ENCODE measurements at regions not wholly inside any gene's neighbourhood (a gene's known extent, or its start where the extent isn't known, plus 50 kb on each side); places are given as distances from the start of the nearest gene placed in this dataset.
A peak's percentile ranks its signal among the peaks of the same experiment; 100 is the strongest.

DNA sequence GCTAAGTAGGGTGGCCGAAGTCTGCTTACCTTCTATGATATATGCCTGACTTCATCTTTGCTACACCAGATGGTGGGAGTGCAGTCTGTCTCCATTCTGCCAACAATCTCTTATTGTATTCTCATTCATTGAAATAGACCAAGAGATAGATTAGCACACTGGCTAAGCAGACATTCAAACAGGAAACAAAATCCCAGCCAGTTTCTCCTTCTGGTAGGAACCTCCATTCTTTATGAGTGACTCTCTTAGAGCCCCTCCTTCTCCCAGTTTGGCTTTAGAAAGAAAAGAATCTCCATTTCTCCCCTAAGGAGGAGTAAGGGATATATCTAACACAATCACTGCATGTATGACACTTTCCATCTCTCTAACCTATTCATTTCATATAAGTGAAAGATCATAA is 118.9 kb upstream of the COL5A2 start:
- no TSS peak for BruUV-seq (replicated peaks)
- in situ Hi-C loops (cut with HindIII; ENCODE audit: low pct_unique_long_range_greater_than_20kb, low sequenced_read_pairs) (no loop called here), intact Hi-C loops (cut with micrococcal nuclease; ENCODE audit: unreplicated experiment) (no loop called here)
- no peaks in the 10 kb centered on the region for H3K4me1 ChIP-seq (ENCODE audit: control insufficient read depth, insufficient read depth, low read length)
- CTCF ChIA-PET: no interaction called here
- H3K36me3 ChIP-seq (ENCODE audit: control insufficient read depth, insufficient read depth, low read length): no peaks in the 10 kb centered on the region
- H3K27ac ChIP-seq (ENCODE audit: low read length): no peak overlapping the region
- TF ChIP-seq POLR2AphosphoS5 (IDR thresholded peaks at IDR 0.05; ENCODE audit: low read depth, low read length): no peak
- no peak for DNase-seq (ENCODE audit: low read depth, low spot score)
- no peaks in the 10 kb centered on the region for H3K9me3 ChIP-seq (ENCODE audit: control insufficient read depth, insufficient read depth, low read depth, low read length)
- POLR2A ChIA-PET: no interaction called here
- H3K4me3 ChIP-seq (ENCODE audit: low read depth in 2 of 2, low read length in 2 of 2): no peak overlapping the region
- ATAC-seq: no peak
- H3K27me3 ChIP-seq (ENCODE audit: control insufficient read depth, insufficient read depth, low read length): no peaks in the 10 kb centered on the region

DNA sequence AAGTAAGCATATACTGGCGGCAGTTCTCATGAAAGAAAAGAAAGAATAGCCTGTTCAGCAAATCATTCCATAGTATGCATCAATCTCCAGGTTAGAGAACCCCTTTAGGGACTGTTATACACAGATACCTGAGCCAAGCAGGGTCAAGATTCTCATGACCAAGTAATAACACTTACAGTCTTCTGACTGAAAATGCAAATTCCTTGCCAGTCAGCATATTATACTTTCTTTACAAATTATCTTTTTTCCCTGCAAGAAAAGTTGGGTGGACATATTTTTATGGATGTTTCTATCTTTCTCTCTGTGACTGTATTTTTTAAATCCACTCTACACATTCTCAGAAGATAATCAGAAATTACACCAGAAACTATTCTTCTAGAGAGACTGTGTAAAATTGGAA is 120.4 kb upstream of the COL5A2 start:
- no peak for TF ChIP-seq SIN3A (IDR thresholded peaks at IDR 0.05; ENCODE audit: borderline replicate concordance, insufficient read depth, low read depth, low read length)
- Histone ChIP-seq H3K9me3 (ENCODE audit: control insufficient read depth, insufficient read depth, low read depth, low read length) (no peaks in the 10 kb centered on the region), H3K27ac (ENCODE audit: low read length) (no peak overlapping the region), H3K4me3 (ENCODE audit: low read depth in 2 of 2, low read length in 2 of 2) (no peak overlapping the region), H3K4me1 (ENCODE audit: control insufficient read depth, insufficient read depth, low read length) (no peaks in the 10 kb centered on the region), H3K27me3 (ENCODE audit: control insufficient read depth, insufficient read depth, low read length) (no peaks in the 10 kb centered on the region), H3K36me3 (ENCODE audit: control insufficient read depth, insufficient read depth, low read length) (no peaks in the 10 kb centered on the region)
- CTCF ChIA-PET: no interaction called here
- in situ Hi-C loops (cut with HindIII; ENCODE audit: low pct_unique_long_range_greater_than_20kb, low sequenced_read_pairs) (no loop called here), intact Hi-C loops (cut with micrococcal nuclease; ENCODE audit: unreplicated experiment) (loop anchor here (5.0 kb wide), 1 partner anchor 318 kb away; no protein-coding TSS in a partner anchor)
- POLR2A ChIA-PET: no interaction called here
- no peak for ATAC-seq
- DNase-seq (ENCODE audit: low read depth, low spot score): no peak
- BruUV-seq (replicated peaks): no TSS peak

DNA sequence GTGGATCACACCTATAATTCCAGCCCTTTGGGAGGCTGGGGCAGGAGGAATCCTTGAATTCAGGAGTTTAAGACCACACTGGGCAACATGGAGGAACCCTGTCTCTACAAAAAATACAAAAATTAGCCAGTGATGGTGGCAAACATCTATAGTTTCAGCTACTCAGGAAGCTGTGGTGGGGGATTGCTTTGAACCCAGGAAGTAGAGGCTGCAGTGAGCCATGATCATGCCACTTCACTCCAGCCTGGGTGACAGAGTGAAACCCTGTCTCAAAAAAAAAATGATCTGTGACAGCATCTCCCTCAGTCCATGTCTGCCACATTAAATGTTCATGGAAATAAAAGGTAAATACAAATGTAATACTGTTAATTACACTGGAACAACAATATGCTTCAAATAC is 121.4 kb upstream of the COL5A2 start:
- Histone ChIP-seq H3K9me3 (ENCODE audit: control insufficient read depth, insufficient read depth, low read depth, low read length) (no peaks in the 10 kb centered on the region), H3K27ac (ENCODE audit: low read length) (no peak overlapping the region), H3K36me3 (ENCODE audit: control insufficient read depth, insufficient read depth, low read length) (no peaks in the 10 kb centered on the region), H3K27me3 (ENCODE audit: control insufficient read depth, insufficient read depth, low read length) (no peaks in the 10 kb centered on the region), H3K4me3 (ENCODE audit: low read depth in 2 of 2, low read length in 2 of 2) (no peak overlapping the region), H3K4me1 (ENCODE audit: control insufficient read depth, insufficient read depth, low read length) (no peaks in the 10 kb centered on the region)
- ChIA-PET CTCF (no interaction called here), POLR2A (no interaction called here)
- TF ChIP-seq SIN3A (IDR thresholded peaks at IDR 0.05; ENCODE audit: borderline replicate concordance, insufficient read depth, low read depth, low read length): no peak
- no peak for TF ChIP-seq TCF7L2 (IDR thresholded peaks at IDR 0.05; ENCODE audit: low read depth, low read length)
- no peak for ATAC-seq
- DNase-seq (ENCODE audit: low read depth, low spot score): no peak
- intact Hi-C loops (cut with micrococcal nuclease; ENCODE audit: unreplicated experiment): loop anchor here (5.0 kb wide), 1 partner anchor 319 kb away; no protein-coding TSS in a partner anchor
- no TSS peak for BruUV-seq (replicated peaks)
- in situ Hi-C loops (cut with HindIII; ENCODE audit: low pct_unique_long_range_greater_than_20kb, low sequenced_read_pairs): no loop called here

- H3K9me3 ChIP-seq (ENCODE audit: control insufficient read depth, insufficient read depth, low read depth, low read length): no peaks in the 10 kb centered on the region
- H3K36me3 ChIP-seq (ENCODE audit: control insufficient read depth, insufficient read depth, low read length): no peaks in the 10 kb centered on the region
- no peak overlapping the region for H3K4me3 ChIP-seq (ENCODE audit: low read depth in 2 of 2, low read length in 2 of 2)
- DNase-seq (ENCODE audit: low read depth, low spot score): no peak
- H3K27me3 ChIP-seq (ENCODE audit: control insufficient read depth, insufficient read depth, low read length): no peaks in the 10 kb centered on the region
- H3K27ac ChIP-seq (ENCODE audit: low read length): no peak overlapping the region
- no peak for TF ChIP-seq TCF7L2 (IDR thresholded peaks at IDR 0.05; ENCODE audit: low read depth, low read length)
- no peak for TF ChIP-seq CTCF (IDR thresholded peaks at IDR 0.05)
- TF ChIP-seq POLR2AphosphoS5 (IDR thresholded peaks at IDR 0.05; ENCODE audit: low read depth, low read length): no peak
- TF ChIP-seq, protein P1, sequence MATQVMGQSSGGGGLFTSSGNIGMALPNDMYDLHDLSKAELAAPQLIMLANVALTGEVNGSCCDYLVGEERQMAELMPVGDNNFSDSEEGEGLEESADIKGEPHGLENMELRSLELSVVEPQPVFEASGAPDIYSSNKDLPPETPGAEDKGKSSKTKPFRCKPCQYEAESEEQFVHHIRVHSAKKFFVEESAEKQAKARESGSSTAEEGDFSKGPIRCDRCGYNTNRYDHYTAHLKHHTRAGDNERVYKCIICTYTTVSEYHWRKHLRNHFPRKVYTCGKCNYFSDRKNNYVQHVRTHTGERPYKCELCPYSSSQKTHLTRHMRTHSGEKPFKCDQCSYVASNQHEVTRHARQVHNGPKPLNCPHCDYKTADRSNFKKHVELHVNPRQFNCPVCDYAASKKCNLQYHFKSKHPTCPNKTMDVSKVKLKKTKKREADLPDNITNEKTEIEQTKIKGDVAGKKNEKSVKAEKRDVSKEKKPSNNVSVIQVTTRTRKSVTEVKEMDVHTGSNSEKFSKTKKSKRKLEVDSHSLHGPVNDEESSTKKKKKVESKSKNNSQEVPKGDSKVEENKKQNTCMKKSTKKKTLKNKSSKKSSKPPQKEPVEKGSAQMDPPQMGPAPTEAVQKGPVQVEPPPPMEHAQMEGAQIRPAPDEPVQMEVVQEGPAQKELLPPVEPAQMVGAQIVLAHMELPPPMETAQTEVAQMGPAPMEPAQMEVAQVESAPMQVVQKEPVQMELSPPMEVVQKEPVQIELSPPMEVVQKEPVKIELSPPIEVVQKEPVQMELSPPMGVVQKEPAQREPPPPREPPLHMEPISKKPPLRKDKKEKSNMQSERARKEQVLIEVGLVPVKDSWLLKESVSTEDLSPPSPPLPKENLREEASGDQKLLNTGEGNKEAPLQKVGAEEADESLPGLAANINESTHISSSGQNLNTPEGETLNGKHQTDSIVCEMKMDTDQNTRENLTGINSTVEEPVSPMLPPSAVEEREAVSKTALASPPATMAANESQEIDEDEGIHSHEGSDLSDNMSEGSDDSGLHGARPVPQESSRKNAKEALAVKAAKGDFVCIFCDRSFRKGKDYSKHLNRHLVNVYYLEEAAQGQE (IDR thresholded peaks at IDR 0.05; ENCODE audit: insufficient read depth in 1 of 2, low read depth in 2 of 2, low read length in 1 of 2): no peak
- no peak for TF ChIP-seq SIN3A (IDR thresholded peaks at IDR 0.05; ENCODE audit: borderline replicate concordance, insufficient read depth, low read depth, low read length)
- ATAC-seq: 0 out of 2 replicates have a peak, but pooled peaks have one; percentile 58
- ChIA-PET CTCF (no interaction called here), POLR2A (no interaction called here)
- BruUV-seq (replicated peaks): no TSS peak
- intact Hi-C loops (cut with micrococcal nuclease; ENCODE audit: unreplicated experiment) (loop anchor here (5.0 kb wide), 1 partner anchor 320 kb away; no protein-coding TSS in a partner anchor), in situ Hi-C loops (cut with HindIII; ENCODE audit: low pct_unique_long_range_greater_than_20kb, low sequenced_read_pairs) (no loop called here)
- H3K4me1 ChIP-seq (ENCODE audit: control insufficient read depth, insufficient read depth, low read length): no peaks in the 10 kb centered on the region
These were observed 122.8 kb upstream of the COL5A2 start for GRCh38 chr2:189302274-189302948.

All from Panc1 (cell line).